GM19395 (cell line): ENCODE measurements at regions not wholly inside any gene's neighbourhood (a gene's known extent, or its start where the extent isn't known, plus 50 kb on each side); places are given as distances from the start of the nearest gene placed in this dataset.
"Not testable (repeated sequence)": the region's sequence is repeated elsewhere in the genome, so short reads cannot be mapped to it uniquely, and the experiment has no call there.

Experiments used
- ATAC-seq: cut with Tn5 transposase; IDR thresholded peaks from one replicate; pipeline ENCODE4 v1.9.1; 2021; ENCODE audit warnings: mild to moderate bottlenecking, moderate library complexity; ENCODE audit not compliant: unreplicated experiment

GRCh38 chr1:168825820-168826219 is 96.8 kb upstream of the DPT start:
- no peak for ATAC-seq

GRCh38 chr1:168826269-168826668 is 97.3 kb upstream of the DPT start:
- no peak for ATAC-seq

GRCh38 chr1:168827557-168827956 is 98.6 kb upstream of the DPT start:
- ATAC-seq, result no peak

- ATAC-seq, result no peak
Observed at GRCh38 chr1:168829876-168830275, 100.9 kb upstream of the DPT start.

GRCh38 chr1:168830562-168830961 is 101.6 kb upstream of the DPT start:
- no peak for ATAC-seq

- no peak for ATAC-seq
Observed at GRCh38 chr1:168832661-168833060, 103.7 kb upstream of the DPT start.

- ATAC-seq, result no peak
Observed at GRCh38 chr1:168833362-168833761, 104.4 kb upstream of the DPT start.

- ATAC-seq, result no peak
Observed at GRCh38 chr1:168833801-168834224, 104.8 kb upstream of the DPT start.

- ATAC-seq, result no peak
Observed at GRCh38 chr1:168834225-168834872, 105.3 kb upstream of the DPT start.

- ATAC-seq, result no peak
Observed at GRCh38 chr1:168835176-168835575, 106.2 kb upstream of the DPT start.

- no peak for ATAC-seq
Observed at GRCh38 chr1:168835791-168836190, 106.8 kb upstream of the DPT start.

GRCh38 chr1:168836469-168836868 is 107.5 kb upstream of the DPT start:
- ATAC-seq, result no peak

- not testable (repeated sequence) for ATAC-seq
Observed at GRCh38 chr1:168837230-168837629, 108.2 kb upstream of the DPT start.

GRCh38 chr1:168842306-168842705 is 113.3 kb upstream of the DPT start:
- no peak for ATAC-seq

- ATAC-seq, result no peak
Observed at GRCh38 chr1:168842916-168843315, 113.9 kb upstream of the DPT start.

- no peak for ATAC-seq
Observed at GRCh38 chr1:168843401-168843800, 114.4 kb upstream of the DPT start.

GRCh38 chr1:168843950-168844349 is 114.9 kb upstream of the DPT start:
- ATAC-seq, result no peak

- no peak for ATAC-seq
Observed at GRCh38 chr1:168845140-168845539, 116.1 kb upstream of the DPT start.

- ATAC-seq, result no peak
Observed at GRCh38 chr1:168848051-168848450, 119.0 kb upstream of the DPT start.

- ATAC-seq, result no peak
Observed at GRCh38 chr1:168861421-168862004, 132.5 kb upstream of the DPT start.

- no peak for ATAC-seq
Observed at GRCh38 chr1:168863772-168864171, 134.8 kb upstream of the DPT start.

- ATAC-seq, result no peak
Observed at GRCh38 chr1:168864266-168864665, 135.3 kb upstream of the DPT start.
